Panc1 (cell line): ENCODE measurements at regions not wholly inside any gene's neighbourhood (a gene's known extent, or its start where the extent isn't known, plus 50 kb on each side); places are given as distances from the start of the nearest gene placed in this dataset.
"Not testable (repeated sequence)": the region's sequence is repeated elsewhere in the genome, so short reads cannot be mapped to it uniquely, and the experiment has no call there.

Source experiments
- CTCF ChIP-seq: fragments of 450-650 bp; IDR thresholded peaks from 2 replicates; pipeline ENCODE4 v1.5.1; 2017; ENCODE audit warnings: mild to moderate bottlenecking
- POLR2AphosphoS5 ChIP-seq: IDR thresholded peaks from 2 replicates; pipeline ENCODE4 v1.6.1; 2012; ENCODE audit warnings: mild to moderate bottlenecking, low read depth, low read length, moderate library complexity
- SIN3A ChIP-seq: IDR thresholded peaks from 2 replicates; pipeline ENCODE4 v1.6.1; 2012; ENCODE audit warnings: low read depth, mild to moderate bottlenecking, low read length, moderate library complexity, borderline replicate concordance; ENCODE audit not compliant: insufficient read depth
- TCF7L2 ChIP-seq: IDR thresholded peaks from 2 replicates; pipeline ENCODE4 v1.6.1; 2011; ENCODE audit warnings: mild to moderate bottlenecking, low read depth, low read length, inconsistent platforms
- TF ChIP-seq, protein P1 (sequence below), 2 experiments: IDR thresholded peaks; 2 replicates each; pipeline ENCODE4 v1.6.1; 2011 to 2012; ENCODE audit warnings: low read depth in 2 of 2, control low read depth in 1 of 2, low read length in 1 of 2, mild to moderate bottlenecking in 1 of 2, moderate library complexity in 1 of 2; ENCODE audit not compliant: insufficient read depth in 1 of 2

DNA sequence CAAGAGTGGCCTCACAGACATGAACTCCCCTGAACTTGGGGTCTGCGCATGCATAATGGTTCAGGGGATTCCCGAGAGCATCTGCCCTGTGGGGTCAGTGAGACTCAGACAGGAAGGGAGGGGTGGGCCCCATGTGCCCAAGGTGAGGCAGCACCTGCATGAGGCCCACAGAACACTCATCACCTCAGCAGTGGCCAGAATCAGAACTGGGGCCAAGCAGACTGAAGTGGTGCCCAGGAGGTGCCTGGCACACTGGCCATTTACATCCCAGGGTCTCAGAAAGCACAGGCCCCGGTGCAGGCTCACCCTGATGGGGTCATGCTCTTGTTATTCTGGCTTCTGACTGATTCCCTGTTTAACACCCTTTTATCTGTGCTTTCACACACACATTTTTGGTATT is 77.4 kb upstream of the C15orf39 start:
- not testable (repeated sequence) for TF ChIP-seq CTCF, POLR2AphosphoS5, SIN3A, TCF7L2
- TF ChIP-seq, protein P1, sequence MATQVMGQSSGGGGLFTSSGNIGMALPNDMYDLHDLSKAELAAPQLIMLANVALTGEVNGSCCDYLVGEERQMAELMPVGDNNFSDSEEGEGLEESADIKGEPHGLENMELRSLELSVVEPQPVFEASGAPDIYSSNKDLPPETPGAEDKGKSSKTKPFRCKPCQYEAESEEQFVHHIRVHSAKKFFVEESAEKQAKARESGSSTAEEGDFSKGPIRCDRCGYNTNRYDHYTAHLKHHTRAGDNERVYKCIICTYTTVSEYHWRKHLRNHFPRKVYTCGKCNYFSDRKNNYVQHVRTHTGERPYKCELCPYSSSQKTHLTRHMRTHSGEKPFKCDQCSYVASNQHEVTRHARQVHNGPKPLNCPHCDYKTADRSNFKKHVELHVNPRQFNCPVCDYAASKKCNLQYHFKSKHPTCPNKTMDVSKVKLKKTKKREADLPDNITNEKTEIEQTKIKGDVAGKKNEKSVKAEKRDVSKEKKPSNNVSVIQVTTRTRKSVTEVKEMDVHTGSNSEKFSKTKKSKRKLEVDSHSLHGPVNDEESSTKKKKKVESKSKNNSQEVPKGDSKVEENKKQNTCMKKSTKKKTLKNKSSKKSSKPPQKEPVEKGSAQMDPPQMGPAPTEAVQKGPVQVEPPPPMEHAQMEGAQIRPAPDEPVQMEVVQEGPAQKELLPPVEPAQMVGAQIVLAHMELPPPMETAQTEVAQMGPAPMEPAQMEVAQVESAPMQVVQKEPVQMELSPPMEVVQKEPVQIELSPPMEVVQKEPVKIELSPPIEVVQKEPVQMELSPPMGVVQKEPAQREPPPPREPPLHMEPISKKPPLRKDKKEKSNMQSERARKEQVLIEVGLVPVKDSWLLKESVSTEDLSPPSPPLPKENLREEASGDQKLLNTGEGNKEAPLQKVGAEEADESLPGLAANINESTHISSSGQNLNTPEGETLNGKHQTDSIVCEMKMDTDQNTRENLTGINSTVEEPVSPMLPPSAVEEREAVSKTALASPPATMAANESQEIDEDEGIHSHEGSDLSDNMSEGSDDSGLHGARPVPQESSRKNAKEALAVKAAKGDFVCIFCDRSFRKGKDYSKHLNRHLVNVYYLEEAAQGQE (IDR thresholded peaks at IDR 0.05; ENCODE audit: insufficient read depth in 1 of 2, low read depth in 2 of 2, low read length in 1 of 2) = not testable (repeated sequence)
